Activated CD4-positive, alpha-beta T cell treated with anti-CD3 and anti-CD28 coated beads, Interleukin-2, amount 50 U/mL, for 48 hours (primary cell): ENCODE measurements at regions not wholly inside any gene's neighbourhood (a gene's known extent, or its start where the extent isn't known, plus 50 kb on each side); places are given as distances from the start of the nearest gene placed in this dataset.

Source experiments
- DNase-seq, 2 experiments: peaks; one replicate each; pipeline ENCODE4 v3.0.0-alpha.2; 2020

GRCh38 chr9:29656641-29657406 lies 2083.5 kb upstream of the C9orf72 start:
- DNase-seq = no peak

- no peak for DNase-seq
Observed at GRCh38 chr9:29657821-29658220, 2084.5 kb upstream of the C9orf72 start.

- no peak for DNase-seq
Observed at GRCh38 chr9:29659014-29659413, 2085.7 kb upstream of the C9orf72 start.

GRCh38 chr9:29659736-29660135 lies 2086.5 kb upstream of the C9orf72 start:
- DNase-seq = no peak

- DNase-seq = no peak
Observed at GRCh38 chr9:29668732-29669131, 2095.5 kb upstream of the C9orf72 start.

- no peak for DNase-seq
Observed at GRCh38 chr9:29669613-29670012, 2096.3 kb upstream of the C9orf72 start.

GRCh38 chr9:29685531-29685930 lies 2112.2 kb upstream of the C9orf72 start:
- DNase-seq = no peak

GRCh38 chr9:29691145-29691544 lies 2117.9 kb upstream of the C9orf72 start:
- DNase-seq = no peak

GRCh38 chr9:29691758-29692407 lies 2118.6 kb upstream of the C9orf72 start:
- no peak for DNase-seq

- no peak for DNase-seq
Observed at GRCh38 chr9:29697011-29697410, 2123.7 kb upstream of the C9orf72 start.

GRCh38 chr9:29701559-29701958 lies 2128.3 kb upstream of the C9orf72 start:
- DNase-seq = no peak

- no peak for DNase-seq
Observed at GRCh38 chr9:29701971-29702370, 2128.7 kb upstream of the C9orf72 start.

- DNase-seq = no peak
Observed at GRCh38 chr9:29714860-29715259, 2141.6 kb upstream of the C9orf72 start.

GRCh38 chr9:29717631-29718030 lies 2144.3 kb upstream of the C9orf72 start:
- no peak for DNase-seq

GRCh38 chr9:29730163-29730562 lies 2156.9 kb upstream of the C9orf72 start:
- DNase-seq = no peak

GRCh38 chr9:29740518-29740917 lies 2167.2 kb upstream of the C9orf72 start:
- DNase-seq = no peak

- DNase-seq = no peak
Observed at GRCh38 chr9:29741169-29741568, 2167.9 kb upstream of the C9orf72 start.

GRCh38 chr9:29750062-29750461 lies 2176.8 kb upstream of the C9orf72 start:
- DNase-seq = no peak

GRCh38 chr9:29751226-29751625 lies 2177.9 kb upstream of the C9orf72 start:
- DNase-seq = no peak

- no peak for DNase-seq
Observed at GRCh38 chr9:29753638-29754037, 2180.4 kb upstream of the C9orf72 start.

- DNase-seq = no peak
Observed at GRCh38 chr9:29769019-29769418, 2195.7 kb upstream of the C9orf72 start.

- no peak for DNase-seq
Observed at GRCh38 chr9:29773676-29774075, 2200.4 kb upstream of the C9orf72 start.

GRCh38 chr9:29775491-29775890 lies 2202.2 kb upstream of the C9orf72 start:
- DNase-seq = no peak

GRCh38 chr9:29778281-29778849 lies 2205.1 kb upstream of the C9orf72 start:
- no peak for DNase-seq
